Caco-2 (cell line): ENCODE measurements at regions not wholly inside any gene's neighbourhood (a gene's known extent, or its start where the extent isn't known, plus 50 kb on each side); places are given as distances from the start of the nearest gene placed in this dataset.

Experiments used
- BruUV-seq: library from RNA; stranded (reverse); fragments of 400-500 nt; replicated peaks from 2 replicates; lab custom pipeline; 2021; lab: Mats Ljungman, UMichigan
- CTCF ChIA-PET: fragments of 300-600 bp; sonication (Branson Sonifier 250); formaldehyde crosslinking; loops from one replicate; lab custom pipeline; 2022; ENCODE audit warnings: antibody characterized with exemption; lab: Charles Lee
- POLR2A ChIA-PET: fragments of 300-600 bp; sonication (Branson Sonifier 250); formaldehyde crosslinking; loops from one replicate; lab custom pipeline; 2022; ENCODE audit warnings: antibody characterized with exemption; lab: Charles Lee
- DNase-seq, 2 experiments: peaks; one replicate each; pipeline versions ENCODE4 v3.0.0 to v3.0.0-alpha.2; 2020 to 2022
- H3K27me3 ChIP-seq: replicated peaks from 2 replicates; pipeline ENCODE4 v1.6.0; 2011; ENCODE audit warnings: low read length; ENCODE audit not compliant: control insufficient read depth, insufficient read depth
- H3K36me3 ChIP-seq: 2 replicates; pipeline ENCODE4 v1.5.1; 2011; ENCODE audit warnings: low read length; ENCODE audit not compliant: control insufficient read depth, insufficient read depth
- H3K4me1 ChIP-seq: fragments of 250-450 bp; sonication (Bioruptor Pico); 2 replicates; pipeline ENCODE4 v1.5.1; 2020; ENCODE audit warnings: mild to moderate bottlenecking
- H3K4me3 ChIP-seq: 2 replicates; pipeline ENCODE4 v1.5.1; 2011; ENCODE audit warnings: low read depth, mild to moderate bottlenecking, control low read depth, low read length
- H3K9me3 ChIP-seq: fragments of 250-450 bp; sonication (Bioruptor Pico); 2 replicates; pipeline ENCODE4 v1.5.1; 2020; ENCODE audit warnings: mild to moderate bottlenecking, moderate library complexity
- H3K27ac Mint-ChIP-seq: one replicate; pipeline ENCODE4 v1.8.0; 2022; ENCODE audit warnings: mixed read lengths; ENCODE audit not compliant: unreplicated experiment
- H3K27me3 Mint-ChIP-seq: one replicate; pipeline ENCODE4 v1.8.0; 2022; ENCODE audit warnings: mixed read lengths; ENCODE audit not compliant: insufficient read depth, unreplicated experiment
- H3K36me3 Mint-ChIP-seq: one replicate; pipeline ENCODE4 v1.8.0; 2022; ENCODE audit warnings: mild to moderate bottlenecking, mixed read lengths; ENCODE audit not compliant: insufficient read depth, unreplicated experiment
- H3K4me1 Mint-ChIP-seq: one replicate; pipeline ENCODE4 v1.8.0; 2022; ENCODE audit warnings: low read depth, mixed read lengths; ENCODE audit not compliant: unreplicated experiment
- H3K4me3 Mint-ChIP-seq: one replicate; pipeline ENCODE4 v1.8.0; 2022; ENCODE audit warnings: mild to moderate bottlenecking, moderate library complexity, mixed read lengths; ENCODE audit not compliant: unreplicated experiment
- H3K9me3 Mint-ChIP-seq: one replicate; pipeline ENCODE4 v1.8.0; 2022; ENCODE audit warnings: mixed read lengths; ENCODE audit not compliant: unreplicated experiment
- CTCF ChIP-seq, 2 experiments: fragments of 200-600 bp in 1 of 2; IDR thresholded peaks; 1 replicate in 1 of 2; 2 replicates in 1 of 2; pipeline versions ENCODE4 v1.5.1 to v1.8.0; 2011 to 2022; ENCODE audit warnings: antibody characterized with exemption in 1 of 2, control low read depth in 1 of 2, inconsistent platforms in 1 of 2, low read depth in 1 of 2, low read length in 1 of 2, mild to moderate bottlenecking in 1 of 2, moderate library complexity in 1 of 2; ENCODE audit not compliant: insufficient read depth in 1 of 2, severe bottlenecking in 1 of 2, unreplicated experiment in 1 of 2
- intact Hi-C: fragments of 100-400 bp; cut with micrococcal nuclease; formaldehyde crosslinking; loops from one replicate; pipeline ENCODE4 v1.10.0; 2022; ENCODE audit not compliant: unreplicated experiment

- H3K4me1 Mint-ChIP-seq: no peaks in the 10 kb centered on the region
- no peak for DNase-seq
- H3K27ac Mint-ChIP-seq: no peak overlapping the region
- Histone ChIP-seq H3K9me3 (no peaks in the 10 kb centered on the region), H3K36me3 (no peaks in the 10 kb centered on the region), H3K4me1 (no peaks in the 10 kb centered on the region), H3K4me3 (no peak overlapping the region), H3K27me3 (no peaks in the 10 kb centered on the region)
- intact Hi-C loops: no loop called here
- no peaks in the 10 kb centered on the region for H3K36me3 Mint-ChIP-seq
- no peak for TF ChIP-seq CTCF (IDR thresholded peaks at IDR 0.05; ENCODE audit: insufficient read depth in 1 of 2, low read depth in 1 of 2, low read length in 1 of 2, severe bottlenecking in 1 of 2, unreplicated experiment in 1 of 2)
- no TSS peak for BruUV-seq
- ChIA-PET CTCF (no interaction called here), POLR2A (no interaction called here)
- H3K9me3 Mint-ChIP-seq: no peaks in the 10 kb centered on the region
- H3K27me3 Mint-ChIP-seq: no peaks in the 10 kb centered on the region
- no peak overlapping the region for H3K4me3 Mint-ChIP-seq
These were observed 101.2 kb downstream of the HDGFL1 start for GRCh38 chr6:22670605-22671004.

- Histone ChIP-seq H3K4me1 (no peaks in the 10 kb centered on the region), H3K27me3 (no peaks in the 10 kb centered on the region), H3K4me3 (no peak overlapping the region), H3K9me3 (no peaks in the 10 kb centered on the region), H3K36me3 (no peaks in the 10 kb centered on the region)
- H3K27me3 Mint-ChIP-seq: no peaks in the 10 kb centered on the region
- no peak for DNase-seq
- BruUV-seq: no TSS peak
- H3K36me3 Mint-ChIP-seq: no peaks in the 10 kb centered on the region
- H3K9me3 Mint-ChIP-seq: no peaks in the 10 kb centered on the region
- POLR2A ChIA-PET: no interaction called here
- no peak overlapping the region for H3K4me3 Mint-ChIP-seq
- no peak overlapping the region for H3K27ac Mint-ChIP-seq
- no peaks in the 10 kb centered on the region for H3K4me1 Mint-ChIP-seq
- no peak for TF ChIP-seq CTCF (IDR thresholded peaks at IDR 0.05; ENCODE audit: insufficient read depth in 1 of 2, low read depth in 1 of 2, low read length in 1 of 2, severe bottlenecking in 1 of 2, unreplicated experiment in 1 of 2)
- CTCF ChIA-PET: no interaction called here
- intact Hi-C loops: no loop called here
These were observed 104.1 kb downstream of the HDGFL1 start for GRCh38 chr6:22673474-22673873.

GRCh38 chr6:22680950-22681349, 111.6 kb downstream of the HDGFL1 start:
- Mint-ChIP-seq H3K4me3 (no peak overlapping the region), H3K36me3 (no peaks in the 10 kb centered on the region), H3K4me1 (no peaks in the 10 kb centered on the region), H3K27me3 (no peaks in the 10 kb centered on the region), H3K9me3 (no peaks in the 10 kb centered on the region), H3K27ac (no peak overlapping the region)
- ChIA-PET CTCF (no interaction called here), POLR2A (no interaction called here)
- no peak for DNase-seq
- intact Hi-C loops: no loop called here
- no peak for TF ChIP-seq CTCF (IDR thresholded peaks at IDR 0.05; ENCODE audit: insufficient read depth in 1 of 2, low read depth in 1 of 2, low read length in 1 of 2, severe bottlenecking in 1 of 2, unreplicated experiment in 1 of 2)
- no peaks in the 10 kb centered on the region for H3K9me3 ChIP-seq
- H3K4me1 ChIP-seq: no peaks in the 10 kb centered on the region
- H3K36me3 ChIP-seq: no peaks in the 10 kb centered on the region
- H3K4me3 ChIP-seq: no peak overlapping the region
- no peaks in the 10 kb centered on the region for H3K27me3 ChIP-seq
- no TSS peak for BruUV-seq
